ENCODE measurements at regions not wholly inside any gene's neighbourhood (a gene's known extent, or its start where the extent isn't known, plus 50 kb on each side); places are given as distances from the start of the nearest gene placed in this dataset.

DNA sequence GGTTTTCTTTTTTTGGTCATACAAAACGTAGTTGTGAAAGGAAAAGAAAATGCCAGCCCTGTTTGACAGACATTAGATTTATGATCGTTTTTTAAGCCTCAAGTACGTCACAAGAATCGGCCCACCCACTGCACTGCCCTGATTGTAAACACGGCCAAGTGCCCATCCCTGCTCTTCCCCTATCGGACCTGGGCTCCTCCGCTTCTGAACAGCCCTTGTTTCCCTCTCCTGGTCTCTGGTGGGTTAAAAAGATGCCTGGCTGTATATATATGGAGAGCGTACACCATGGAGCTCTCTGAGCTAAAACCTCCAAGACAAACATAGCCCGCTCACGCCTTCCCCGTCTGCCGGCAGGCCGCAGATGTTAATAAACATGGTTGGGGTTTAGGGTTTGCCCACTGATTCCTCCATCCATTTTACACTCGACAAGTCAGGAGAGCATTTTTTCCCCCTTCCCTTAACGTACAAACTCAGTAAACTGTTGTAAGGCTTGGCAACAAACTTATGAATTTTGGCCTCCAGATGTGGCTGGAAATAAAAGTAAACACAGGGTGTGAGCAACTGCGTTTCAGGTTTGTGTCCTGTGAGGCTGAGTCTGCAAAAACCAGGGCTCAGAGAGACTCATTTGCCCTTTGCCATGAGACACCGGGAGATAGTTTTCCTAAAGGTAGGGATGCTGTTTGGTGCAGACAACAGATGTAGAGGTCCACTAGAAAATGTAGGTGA is 325.9 kb downstream of the SOX9 start:
- CTCF ChIA-PET, result interaction anchor here (1.1 kb wide), 1 partner anchor 113 kb away, joined by 3 read pairs; no protein-coding TSS in a partner anchor
- H3K4me3 ChIP-seq (ENCODE audit: low read depth, low read length), result peak overlapping the region; percentile 37

DNA sequence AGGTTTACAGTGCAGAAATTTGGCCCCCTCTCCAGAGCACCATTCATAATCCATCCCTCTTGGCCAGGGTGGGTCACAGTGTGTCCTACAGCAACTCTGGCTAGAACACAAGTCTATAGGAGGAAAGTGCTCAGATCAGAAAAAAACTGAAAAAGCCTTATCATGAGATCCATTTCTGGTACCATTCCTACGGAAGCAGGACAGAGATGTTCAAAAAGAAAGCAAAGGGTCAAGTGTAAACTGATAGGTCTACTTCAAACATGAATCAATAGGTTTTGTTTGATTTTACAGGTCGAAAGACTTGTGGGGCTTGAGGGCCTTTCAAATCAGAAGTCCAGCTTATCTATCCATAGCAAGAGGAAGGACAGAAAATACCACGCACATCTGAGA is 326.4 kb downstream of the SOX9 start:
- DNase-seq (ENCODE audit: low read depth, low spot score), result no peak
- ChIA-PET CTCF (interaction anchor here (1.1 kb wide), 1 partner anchor 113 kb away, joined by 3 read pairs; no protein-coding TSS in a partner anchor), POLR2A (no interaction called here)
- Histone ChIP-seq H3K9me3 (ENCODE audit: control insufficient read depth, insufficient read depth, low read length) (no peaks in the 10 kb centered on the region; the same call in 1 of the 2 replicates), H3K4me3 (ENCODE audit: low read depth, low read length) (no peak overlapping the region), H3K27ac (ENCODE audit: low read depth, low read length) (no peak overlapping the region), H3K27me3 (ENCODE audit: control insufficient read depth, insufficient read depth, low read length) (no peaks in the 10 kb centered on the region)
- TF ChIP-seq, protein P1, sequence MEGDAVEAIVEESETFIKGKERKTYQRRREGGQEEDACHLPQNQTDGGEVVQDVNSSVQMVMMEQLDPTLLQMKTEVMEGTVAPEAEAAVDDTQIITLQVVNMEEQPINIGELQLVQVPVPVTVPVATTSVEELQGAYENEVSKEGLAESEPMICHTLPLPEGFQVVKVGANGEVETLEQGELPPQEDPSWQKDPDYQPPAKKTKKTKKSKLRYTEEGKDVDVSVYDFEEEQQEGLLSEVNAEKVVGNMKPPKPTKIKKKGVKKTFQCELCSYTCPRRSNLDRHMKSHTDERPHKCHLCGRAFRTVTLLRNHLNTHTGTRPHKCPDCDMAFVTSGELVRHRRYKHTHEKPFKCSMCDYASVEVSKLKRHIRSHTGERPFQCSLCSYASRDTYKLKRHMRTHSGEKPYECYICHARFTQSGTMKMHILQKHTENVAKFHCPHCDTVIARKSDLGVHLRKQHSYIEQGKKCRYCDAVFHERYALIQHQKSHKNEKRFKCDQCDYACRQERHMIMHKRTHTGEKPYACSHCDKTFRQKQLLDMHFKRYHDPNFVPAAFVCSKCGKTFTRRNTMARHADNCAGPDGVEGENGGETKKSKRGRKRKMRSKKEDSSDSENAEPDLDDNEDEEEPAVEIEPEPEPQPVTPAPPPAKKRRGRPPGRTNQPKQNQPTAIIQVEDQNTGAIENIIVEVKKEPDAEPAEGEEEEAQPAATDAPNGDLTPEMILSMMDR (IDR thresholded peaks at IDR 0.05; ENCODE audit: low read depth, low read length), result no peak

More for the DNA sequence above, 325.9 kb downstream of the SOX9 start:
- TF ChIP-seq, protein P1 (IDR thresholded peaks at IDR 0.05; ENCODE audit: low read depth, low read length), result no peak
- Histone ChIP-seq H3K27me3 (ENCODE audit: control insufficient read depth, insufficient read depth, low read length) (no peaks in the 10 kb centered on the region), H3K27ac (ENCODE audit: low read depth, low read length) (peak overlapping the region; percentile 77), H3K9me3 (ENCODE audit: control insufficient read depth, insufficient read depth, low read length) (no peaks in the 10 kb centered on the region; the same call in 1 of the 2 replicates)
- peak; percentile 57 for DNase-seq (ENCODE audit: low read depth, low spot score)
- POLR2A ChIA-PET, result no interaction called here

DNA sequence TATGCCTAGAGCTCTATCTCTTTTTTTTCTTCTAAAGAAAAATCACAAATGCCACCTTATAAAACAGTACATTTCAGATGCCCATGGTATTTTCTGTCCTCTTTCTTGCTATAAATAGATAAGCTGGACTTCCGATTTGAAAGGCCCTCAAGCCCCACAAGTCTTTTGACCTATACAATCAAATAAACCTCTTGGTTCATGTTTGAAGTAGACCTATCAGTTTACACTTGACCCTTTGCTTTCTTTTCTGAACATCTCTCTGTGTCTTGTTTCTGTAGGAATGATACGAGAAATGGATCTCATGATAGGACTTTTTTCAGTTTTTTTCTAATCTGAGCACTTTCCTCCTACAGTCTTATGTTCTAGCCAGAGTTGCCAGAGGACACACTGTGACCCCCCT is 327.2 kb downstream of the SOX9 start:
- Histone ChIP-seq H3K27me3 (ENCODE audit: control insufficient read depth, insufficient read depth, low read length) (no peaks in the 10 kb centered on the region), H3K27ac (ENCODE audit: low read depth, low read length) (no peak overlapping the region), H3K9me3 (ENCODE audit: control insufficient read depth, insufficient read depth, low read length) (no peaks in the 10 kb centered on the region; the same call in 1 of the 2 replicates), H3K4me3 (ENCODE audit: low read depth, low read length) (no peak overlapping the region)
- POLR2A ChIA-PET, result interaction anchor here (0.8 kb wide), 1 partner anchor 16 kb away, joined by 3 read pairs; no protein-coding TSS in a partner anchor
- no peak for DNase-seq (ENCODE audit: low read depth, low spot score)
- TF ChIP-seq, protein P1 (IDR thresholded peaks at IDR 0.05; ENCODE audit: low read depth, low read length), result no peak
- CTCF ChIA-PET, result interaction anchor here (1.1 kb wide), 1 partner anchor 112 kb away, joined by 3 read pairs; no protein-coding TSS in a partner anchor

DNA sequence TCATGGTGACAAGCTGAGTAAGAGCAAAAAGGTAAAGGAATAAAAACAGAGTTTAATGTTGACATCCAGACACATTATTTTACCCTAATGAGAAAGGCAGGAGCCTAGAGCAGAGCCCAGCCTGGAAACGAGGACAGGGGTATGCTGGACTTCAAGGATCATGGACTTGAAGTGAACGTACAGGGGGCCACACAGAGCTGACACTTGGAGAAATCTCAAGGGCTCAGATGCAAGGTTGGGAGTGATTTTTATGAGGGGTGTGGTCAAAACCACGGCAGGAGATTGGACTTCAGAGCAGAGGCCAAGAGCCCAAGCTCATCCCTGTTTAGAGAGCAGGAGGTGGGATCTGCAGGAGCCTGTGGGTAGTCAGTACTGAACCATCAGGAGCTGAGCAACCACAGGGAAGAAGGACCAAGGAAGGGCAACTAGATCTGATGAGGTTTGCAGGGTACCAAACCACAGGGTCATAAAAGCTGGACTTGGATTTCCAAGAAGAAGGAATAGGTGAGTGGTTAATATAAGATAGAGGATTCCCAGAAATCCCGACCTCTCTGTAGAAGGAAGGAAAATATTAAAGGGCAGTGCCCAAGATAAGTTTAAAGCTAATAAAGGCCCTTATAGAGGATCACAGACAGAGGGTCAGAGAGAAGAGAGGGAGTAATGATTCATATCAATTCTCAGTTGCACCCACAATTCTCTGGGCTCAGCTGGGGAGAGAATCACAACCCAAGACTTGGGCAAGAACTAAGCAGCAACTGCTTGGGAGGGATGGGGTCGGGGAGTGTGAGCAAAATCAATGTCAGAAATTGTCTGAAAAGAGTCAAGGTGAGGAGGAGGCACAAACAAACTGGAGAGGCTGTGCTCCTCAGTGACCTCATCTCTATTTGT is 331.7 kb downstream of the SOX9 start:
- CTCF ChIA-PET, result interaction anchor here (0.7 kb wide), 1 partner anchor 74 kb away, joined by 3 read pairs; no protein-coding TSS in a partner anchor
- Histone ChIP-seq H3K27ac (ENCODE audit: low read depth, low read length) (no peak overlapping the region), H3K4me3 (ENCODE audit: low read depth, low read length) (no peak overlapping the region), H3K27me3 (ENCODE audit: control insufficient read depth, insufficient read depth, low read length) (no peaks in the 10 kb centered on the region), H3K9me3 (ENCODE audit: control insufficient read depth, insufficient read depth, low read length) (peaks cover 3% of the 10 kb centered on the region)
- TF ChIP-seq, protein P1 (IDR thresholded peaks at IDR 0.05; ENCODE audit: low read depth, low read length), result no peak
- POLR2A ChIA-PET, result no interaction called here
- no peak for DNase-seq (ENCODE audit: low read depth, low spot score)
